Pulmonary artery endothelial cell (primary cell): ENCODE measurements at regions not wholly inside any gene's neighbourhood (a gene's known extent, or its start where the extent isn't known, plus 50 kb on each side); places are given as distances from the start of the nearest gene placed in this dataset.

Experiments
- DNase-seq: peaks from one replicate; pipeline ENCODE4 v3.0.0-alpha.2; 2011; ENCODE audit warnings: low read depth, low spot score

- no peak for DNase-seq
These were observed 214.3 kb downstream of the DHX35 start for GRCh38 chr20:39176457-39176856.

GRCh38 chr20:39170896-39171463, 208.8 kb downstream of the DHX35 start:
- no peak for DNase-seq

- no peak for DNase-seq
These were observed 203.0 kb downstream of the DHX35 start for GRCh38 chr20:39165099-39165498.

- no peak for DNase-seq
These were observed 202.5 kb downstream of the DHX35 start for GRCh38 chr20:39164642-39165041.

GRCh38 chr20:39163993-39164392, 201.8 kb downstream of the DHX35 start:
- DNase-seq, result no peak

GRCh38 chr20:39161900-39162299, 199.8 kb downstream of the DHX35 start:
- DNase-seq, result no peak

GRCh38 chr20:39155971-39156370, 193.8 kb downstream of the DHX35 start:
- no peak for DNase-seq

DNA sequence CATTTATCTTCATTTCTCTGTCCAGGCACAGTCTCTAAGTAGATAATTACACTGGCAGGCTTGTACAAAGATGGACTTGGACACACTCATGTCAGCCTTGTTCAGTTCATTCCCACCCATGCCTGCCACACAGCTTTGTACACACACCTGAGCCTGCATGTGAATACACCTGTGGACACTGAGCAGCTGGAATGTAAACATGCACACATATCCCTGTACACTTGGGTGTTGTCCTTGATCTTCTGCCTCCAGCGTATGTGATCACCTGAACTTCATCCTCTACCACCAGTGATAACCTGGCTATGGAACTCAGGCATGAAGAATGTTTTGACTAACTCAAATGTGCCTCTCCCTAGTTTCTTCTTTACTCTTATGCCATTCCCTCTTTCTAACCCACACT, 190.6 kb downstream of the DHX35 start:
- no peak for DNase-seq

DNA sequence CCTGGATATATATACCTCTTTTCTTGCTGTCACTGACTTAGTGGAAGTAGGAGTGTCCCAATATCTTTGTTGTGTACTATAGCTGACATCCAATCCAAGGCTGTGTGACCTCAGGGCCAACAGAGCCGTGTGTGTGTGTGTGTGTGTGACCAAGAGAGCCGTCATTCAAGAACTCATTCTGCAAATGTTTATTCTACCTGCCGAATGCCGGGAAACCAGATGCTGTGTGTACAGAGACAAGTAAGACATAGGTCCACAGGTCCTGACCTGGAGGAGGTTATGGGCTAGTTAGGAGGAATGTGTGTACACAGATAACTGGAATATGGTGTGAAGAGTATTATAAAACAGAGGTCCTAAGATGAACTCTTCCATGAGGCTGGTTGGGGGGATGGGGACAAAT, 190.0 kb downstream of the DHX35 start:
- DNase-seq, result no peak

DNA sequence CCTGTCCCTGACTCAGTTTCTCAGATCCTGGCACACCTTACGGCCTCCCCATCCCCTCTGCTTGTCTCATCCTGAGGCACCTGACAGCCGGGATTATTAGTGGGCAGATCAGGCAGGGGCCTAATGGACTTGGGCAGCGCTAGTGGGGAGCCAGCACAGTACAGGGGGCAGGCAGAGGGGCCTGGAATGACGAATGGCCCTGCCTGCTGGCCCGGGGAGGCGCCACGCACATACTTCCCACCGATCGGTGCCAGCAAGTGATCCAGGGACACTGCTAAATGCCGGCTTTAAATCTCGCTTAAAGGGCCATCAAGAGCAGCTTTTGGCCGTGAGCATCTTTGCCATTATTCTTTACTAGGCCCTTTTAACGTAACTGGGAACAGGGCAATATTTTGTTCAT, 188.4 kb downstream of the DHX35 start:
- DNase-seq, result no peak

DNA sequence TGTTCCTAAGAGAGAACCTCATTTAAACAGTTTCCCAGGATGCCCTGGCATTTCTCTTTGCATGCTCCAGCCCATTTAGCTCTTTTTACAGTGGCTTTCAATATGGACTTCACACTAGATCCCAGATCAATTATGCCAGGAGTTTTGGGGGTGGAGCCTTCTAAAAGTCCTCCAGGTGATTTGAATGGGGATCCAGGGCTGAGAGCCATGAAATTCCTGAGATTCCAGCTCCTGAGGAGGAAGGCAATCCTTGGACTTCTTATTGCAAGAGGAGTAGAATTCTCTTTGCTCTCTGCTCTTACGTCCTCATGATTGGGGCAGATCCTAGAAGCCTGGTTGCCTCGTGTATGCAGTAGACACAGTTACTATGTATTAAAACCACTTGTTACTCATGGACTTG, 184.2 kb downstream of the DHX35 start:
- DNase-seq, result no peak

- DNase-seq, result no peak
These were observed 183.8 kb downstream of the DHX35 start for GRCh38 chr20:39145921-39146320.

DNA sequence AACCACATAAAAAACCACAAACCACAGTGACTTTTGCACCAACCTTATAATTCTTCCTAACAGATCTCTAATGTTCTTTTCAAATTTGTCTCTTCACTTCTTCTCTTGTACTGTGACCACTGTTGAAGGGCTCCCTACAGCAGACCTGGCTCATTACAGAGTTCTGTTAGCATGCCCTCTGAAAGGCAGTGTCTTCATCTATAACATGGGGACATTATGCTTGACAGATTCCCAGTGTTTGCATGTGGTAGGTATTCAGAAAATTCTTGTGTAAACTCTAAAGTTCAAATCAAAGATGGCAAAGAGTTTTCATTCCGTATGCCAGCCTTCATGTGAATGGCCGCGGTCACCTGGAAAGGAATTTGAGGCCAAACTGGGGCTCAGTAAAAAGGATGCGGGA, 182.6 kb downstream of the DHX35 start:
- no peak for DNase-seq

- no peak for DNase-seq
These were observed 180.4 kb downstream of the DHX35 start for GRCh38 chr20:39142407-39143096.

- DNase-seq, result no peak
These were observed 175.2 kb downstream of the DHX35 start for GRCh38 chr20:39137299-39137698.

GRCh38 chr20:39136798-39137197, 174.7 kb downstream of the DHX35 start:
- DNase-seq, result no peak

DNA sequence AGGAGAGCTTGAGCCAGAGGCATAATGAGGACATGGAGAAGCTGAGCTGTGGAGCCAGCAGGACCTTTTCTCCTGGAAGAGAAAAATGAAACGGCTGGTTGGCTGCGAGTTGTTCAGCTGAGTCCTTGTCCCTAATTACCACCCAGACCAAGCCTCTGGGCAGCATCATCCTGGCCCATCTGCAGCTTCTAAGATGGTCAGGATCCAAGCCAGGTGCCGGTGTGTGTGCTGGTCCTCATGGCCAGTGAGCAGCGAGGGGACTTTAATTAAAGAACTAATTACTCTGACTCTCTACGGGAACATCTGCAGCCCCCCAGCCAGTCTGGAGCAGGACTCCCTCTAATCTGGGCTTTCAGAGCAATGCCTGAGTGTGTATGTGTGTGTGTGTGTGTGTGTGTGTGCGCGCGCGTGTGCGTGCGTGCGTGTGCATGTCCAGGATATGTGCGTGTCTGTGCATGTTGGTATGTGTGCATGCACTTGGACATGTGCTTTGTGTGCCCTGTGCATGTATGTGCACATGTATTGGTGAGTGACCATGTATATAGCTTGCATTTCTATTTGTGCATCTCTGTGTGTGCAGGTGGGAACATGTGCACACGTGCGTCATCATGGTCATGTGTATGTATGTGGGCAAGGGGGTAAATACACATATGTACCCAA, 173.9 kb downstream of the DHX35 start:
- no peak for DNase-seq

- DNase-seq, result no peak
These were observed 171.1 kb downstream of the DHX35 start for GRCh38 chr20:39133201-39133600.

DNA sequence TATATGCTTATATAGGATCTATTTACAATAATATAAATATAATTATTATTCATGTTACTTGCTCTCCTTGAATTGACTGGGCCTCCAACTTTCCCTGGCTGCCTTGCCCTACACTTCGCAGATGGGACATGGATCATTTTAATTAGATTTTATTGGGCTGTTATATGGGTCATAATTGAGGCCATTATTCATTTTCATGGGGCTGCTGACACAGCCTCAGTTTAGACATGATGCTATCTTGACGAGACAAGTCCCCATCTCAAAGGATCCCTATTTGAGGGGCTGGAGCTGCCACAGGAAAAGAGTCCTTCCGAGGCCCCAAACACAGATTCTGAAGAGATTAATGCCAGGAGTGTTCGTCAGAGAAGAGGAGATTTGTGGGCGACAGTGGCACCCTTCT, 170.4 kb downstream of the DHX35 start:
- DNase-seq, result no peak

DNA sequence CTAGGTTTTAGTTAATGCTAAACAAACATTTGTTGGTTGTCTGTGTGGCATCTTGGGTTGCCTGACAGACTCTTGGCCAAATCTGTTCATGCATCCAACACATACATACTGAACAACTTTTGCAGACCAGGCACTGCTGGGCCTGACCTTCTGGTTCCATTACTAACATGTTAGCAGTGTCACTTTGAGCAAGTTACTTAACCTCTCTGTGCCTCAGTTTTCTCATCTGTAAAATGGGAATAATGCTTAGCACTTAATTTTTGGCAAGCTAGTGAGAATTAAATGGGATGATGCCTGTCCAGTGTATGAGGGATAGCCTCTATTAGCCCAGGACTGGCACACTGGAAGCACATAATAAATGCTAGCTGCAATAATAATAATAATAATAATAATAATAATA, 169.9 kb downstream of the DHX35 start:
- DNase-seq, result no peak

DNA sequence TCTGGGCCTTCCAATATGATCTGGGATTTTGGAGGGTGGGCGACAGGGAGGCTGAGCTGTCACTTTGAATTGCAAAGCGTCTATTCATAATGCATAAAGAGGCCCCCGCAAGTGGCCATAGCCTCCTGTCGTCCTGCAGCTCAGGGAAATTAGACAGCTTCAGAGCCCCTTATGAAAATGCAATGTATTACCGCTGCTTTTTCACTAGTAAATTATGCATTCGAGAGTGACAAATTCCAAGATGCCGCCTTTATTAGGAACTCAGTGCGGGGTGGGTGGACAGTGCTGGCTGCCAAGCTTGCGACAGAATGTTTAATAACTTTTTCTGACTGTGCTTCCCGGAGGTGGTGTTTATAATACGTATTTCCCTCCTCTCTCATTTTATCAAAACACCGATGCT, 168.5 kb downstream of the DHX35 start:
- DNase-seq, result no peak

- no peak for DNase-seq
These were observed 167.4 kb downstream of the DHX35 start for GRCh38 chr20:39129523-39129922.

- no peak for DNase-seq
These were observed 161.9 kb downstream of the DHX35 start for GRCh38 chr20:39124064-39124463.
